ENCODE measurements at regions not wholly inside any gene's neighbourhood (a gene's known extent, or its start where the extent isn't known, plus 50 kb on each side); places are given as distances from the start of the nearest gene placed in this dataset.

DNA sequence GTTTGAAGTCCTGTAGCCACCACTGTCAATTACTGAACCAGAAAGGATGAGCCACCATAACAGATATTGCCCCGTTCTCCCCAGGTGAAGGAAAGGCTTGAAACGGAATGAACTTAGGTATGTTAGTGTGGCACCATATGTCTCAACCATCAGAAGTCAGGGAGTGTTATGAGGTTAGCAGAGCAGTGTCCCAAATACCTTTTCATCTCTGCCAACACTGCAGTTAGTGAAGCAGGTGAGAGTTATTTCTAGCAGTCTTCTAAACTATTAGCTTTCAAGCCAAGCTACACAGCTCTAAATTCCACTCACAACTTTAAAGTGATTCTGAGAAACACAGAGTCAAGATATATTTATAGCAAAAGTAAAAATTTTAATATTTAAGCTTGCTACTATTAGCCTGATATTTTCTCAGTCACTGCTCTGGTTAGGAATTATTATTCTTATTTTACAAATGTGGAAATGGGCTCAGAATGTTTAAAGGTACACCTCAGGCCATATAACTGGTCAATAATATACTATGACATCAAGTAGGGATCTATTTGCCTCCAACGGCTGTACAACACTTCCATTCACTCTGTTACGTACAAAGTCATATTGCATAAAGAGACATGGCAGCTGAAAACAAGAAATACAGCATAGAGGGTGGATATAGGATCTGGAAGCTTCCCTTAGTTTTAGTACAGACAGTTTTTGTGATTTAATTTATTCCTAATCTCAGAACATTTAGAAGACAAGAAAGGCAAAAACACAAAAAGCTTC lies 1527.1 kb upstream of the PRR20A start:
- no peak overlapping the region for H3K27ac ChIP-seq
- no peak overlapping the region for H3K4me3 ChIP-seq (ENCODE audit: low read depth, low read length)
- no peaks in the 10 kb centered on the region for H3K27me3 ChIP-seq (ENCODE audit: insufficient read depth, low read depth, severe bottlenecking)
- no peaks in the 10 kb centered on the region for H3K9me3 ChIP-seq (ENCODE audit: severe bottlenecking)
- DNase-seq: no peak
- H3K36me3 ChIP-seq: no peaks in the 10 kb centered on the region
- TF ChIP-seq CTCF (IDR thresholded peaks at IDR 0.05; ENCODE audit: low read depth, low read length): no peak

- no peak overlapping the region for H3K4me3 ChIP-seq (ENCODE audit: low read depth, low read length)
- no peaks in the 10 kb centered on the region for H3K36me3 ChIP-seq
- H3K27ac ChIP-seq: no peak overlapping the region
- no peaks in the 10 kb centered on the region for H3K9me3 ChIP-seq (ENCODE audit: severe bottlenecking)
- DNase-seq: no peak
- H3K27me3 ChIP-seq (ENCODE audit: insufficient read depth, low read depth, severe bottlenecking): no peaks in the 10 kb centered on the region
- TF ChIP-seq CTCF (IDR thresholded peaks at IDR 0.05; ENCODE audit: low read depth, low read length): no peak
These were observed 1525.6 kb upstream of the PRR20A start for GRCh38 chr13:55615081-55615480.

DNA sequence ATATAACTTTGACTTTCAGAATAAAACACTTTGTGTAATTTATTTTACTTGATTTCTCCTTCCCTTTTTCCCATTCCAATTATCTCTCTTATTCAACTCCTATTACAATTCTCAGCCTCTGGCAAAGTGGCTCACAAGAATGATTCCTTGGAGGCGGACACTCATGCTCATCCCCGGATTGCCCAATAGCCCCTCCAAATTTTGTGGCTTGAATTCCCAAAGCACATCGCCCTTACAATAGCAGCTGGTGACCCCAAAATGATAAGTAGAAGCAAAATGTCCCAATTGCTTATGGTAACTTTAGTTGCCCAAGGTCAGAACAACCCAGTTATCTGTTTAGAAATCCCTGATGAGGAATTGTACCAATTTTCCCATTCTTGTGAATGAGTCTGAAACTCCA lies 1523.5 kb upstream of the PRR20A start:
- Histone ChIP-seq H3K27me3 (ENCODE audit: insufficient read depth, low read depth, severe bottlenecking) (no peaks in the 10 kb centered on the region), H3K36me3 (no peaks in the 10 kb centered on the region), H3K27ac (no peak overlapping the region), H3K9me3 (ENCODE audit: severe bottlenecking) (no peaks in the 10 kb centered on the region), H3K4me3 (ENCODE audit: low read depth, low read length) (no peak overlapping the region)
- no peak for DNase-seq
- no peak for TF ChIP-seq CTCF (IDR thresholded peaks at IDR 0.05; ENCODE audit: low read depth, low read length)

DNA sequence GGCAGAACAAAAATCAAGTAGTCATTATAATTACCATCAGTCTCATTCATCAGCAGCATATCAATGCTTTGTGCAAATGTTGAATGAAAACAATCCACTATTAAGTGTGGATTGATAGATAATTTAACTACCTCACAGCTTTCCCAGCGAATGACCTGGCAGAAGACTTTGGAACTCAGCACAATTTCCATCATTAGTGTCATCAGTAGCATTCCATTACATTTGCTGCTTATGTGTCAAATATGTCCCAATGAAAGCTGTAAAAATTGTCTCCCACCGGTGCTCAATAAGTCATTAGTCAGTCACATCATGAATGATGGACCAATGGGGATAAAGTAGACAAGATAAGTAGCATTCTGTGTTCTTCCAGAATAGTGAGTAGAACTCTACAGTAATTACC lies 1513.5 kb upstream of the PRR20A start:
- Histone ChIP-seq H3K27me3 (ENCODE audit: insufficient read depth, low read depth, severe bottlenecking) (no peaks in the 10 kb centered on the region), H3K4me3 (ENCODE audit: low read depth, low read length) (no peak overlapping the region), H3K9me3 (ENCODE audit: severe bottlenecking) (no peaks in the 10 kb centered on the region), H3K36me3 (no peaks in the 10 kb centered on the region), H3K27ac (no peak overlapping the region)
- no peak for TF ChIP-seq CTCF (IDR thresholded peaks at IDR 0.05; ENCODE audit: low read depth, low read length)
- no peak for DNase-seq

- no peaks in the 10 kb centered on the region for H3K9me3 ChIP-seq (ENCODE audit: severe bottlenecking)
- H3K36me3 ChIP-seq: no peaks in the 10 kb centered on the region
- no peak overlapping the region for H3K4me3 ChIP-seq (ENCODE audit: low read depth, low read length)
- H3K27me3 ChIP-seq (ENCODE audit: insufficient read depth, low read depth, severe bottlenecking): no peaks in the 10 kb centered on the region
- H3K27ac ChIP-seq: no peak overlapping the region
- DNase-seq: no peak
- no peak for TF ChIP-seq CTCF (IDR thresholded peaks at IDR 0.05; ENCODE audit: low read depth, low read length)
These were observed 1508.3 kb upstream of the PRR20A start for GRCh38 chr13:55632402-55632801.

- TF ChIP-seq CTCF (IDR thresholded peaks at IDR 0.05; ENCODE audit: low read depth, low read length): no peak
- no peak for DNase-seq
- Histone ChIP-seq H3K4me3 (ENCODE audit: low read depth, low read length) (no peak overlapping the region), H3K27ac (no peak overlapping the region), H3K36me3 (no peaks in the 10 kb centered on the region), H3K9me3 (ENCODE audit: severe bottlenecking) (no peaks in the 10 kb centered on the region), H3K27me3 (ENCODE audit: insufficient read depth, low read depth, severe bottlenecking) (no peaks in the 10 kb centered on the region)
These were observed 1491.2 kb upstream of the PRR20A start for GRCh38 chr13:55649485-55649884.
